ENCODE measurements at regions not wholly inside any gene's neighbourhood (a gene's known extent, or its start where the extent isn't known, plus 50 kb on each side); places are given as distances from the start of the nearest gene placed in this dataset.

GRCh38 chr10:118495499-118495898 is 99.9 kb downstream of the PRLHR start (continued):
- TF ChIP-seq NUFIP1 (IDR thresholded peaks at IDR 0.05; ENCODE audit: partially characterized antibody), result peak; percentile 59
- no peak for TF ChIP-seq POLR2AphosphoS5 (IDR thresholded peaks at IDR 0.05; ENCODE audit: control insufficient read depth, insufficient read depth, low read depth, low read length)
- TF ChIP-seq TSC22D4 (tag; IDR thresholded peaks at IDR 0.05), result no peak
- TF ChIP-seq HLTF (IDR thresholded peaks at IDR 0.05), result no peak
- no peak for TF ChIP-seq PPARD (CRISPR knock-in tag; IDR thresholded peaks at IDR 0.05)
- peak; percentile 59; the same call in 1 of the 2 replicates for TF ChIP-seq ATF3 (IDR thresholded peaks at IDR 0.05)
- TF ChIP-seq ATF3 (CRISPR knock-in tag; conservative IDR thresholded peaks at IDR 0.05), result no peak
- TF ChIP-seq TCF7L2 (IDR thresholded peaks at IDR 0.05; ENCODE audit: low read depth, low read length), result no peak
- no peak for TF ChIP-seq BRF1 (IDR thresholded peaks at IDR 0.05; ENCODE audit: borderline replicate concordance, extremely low read depth, insufficient read length)
- no peak for TF ChIP-seq RAD51 (IDR thresholded peaks at IDR 0.05; ENCODE audit: borderline replicate concordance, low read depth)
- no peak for TF ChIP-seq ZC3H11A (IDR thresholded peaks at IDR 0.05; ENCODE audit: low read depth, low read length)
- 0 out of 2 replicates have a peak, but pooled peaks have one; percentile 73 for TF ChIP-seq NFATC3 (IDR thresholded peaks at IDR 0.05)
- 0 out of 2 replicates have a peak, but pooled peaks have one; percentile 28 for TF ChIP-seq GTF2E2 (tag; IDR thresholded peaks at IDR 0.05)
- TF ChIP-seq E4F1 (CRISPR knock-in tag; IDR thresholded peaks at IDR 0.05; ENCODE audit: borderline replicate concordance), result no peak
- no peak for TF ChIP-seq KAT7 (CRISPR knock-in tag; IDR thresholded peaks at IDR 0.05; ENCODE audit: borderline replicate concordance)
- no peak for TF ChIP-seq CCNT2 (IDR thresholded peaks at IDR 0.05; ENCODE audit: borderline replicate concordance, extremely low read depth, insufficient read length, low read depth, low read length)
- TF ChIP-seq BRD9 (IDR thresholded peaks at IDR 0.05; ENCODE audit: low read depth, partially characterized antibody), result no peak
- TF ChIP-seq TAF9B (IDR thresholded peaks at IDR 0.05; ENCODE audit: partially characterized antibody), result peak; percentile 47
- TF ChIP-seq RBFOX2 (IDR thresholded peaks at IDR 0.05; ENCODE audit: low read depth, low read length), result no peak
- no peak for TF ChIP-seq PHTF2 (CRISPR knock-in tag; IDR thresholded peaks at IDR 0.05)
- TF ChIP-seq ARID3A (IDR thresholded peaks at IDR 0.05; ENCODE audit: borderline replicate concordance, low read depth, low read length), result no peak
- no peak for TF ChIP-seq STAT5B (CRISPR knock-in tag; IDR thresholded peaks at IDR 0.05)
- no peak for TF ChIP-seq CCAR2 (IDR thresholded peaks at IDR 0.05; ENCODE audit: low read depth, low read length)
- no peak for TF ChIP-seq CREB3 (tag; conservative IDR thresholded peaks at IDR 0.05; ENCODE audit: low read depth)
- TF ChIP-seq BDP1 (IDR thresholded peaks at IDR 0.05; ENCODE audit: insufficient read depth, insufficient read length), result no peak
- no peak for TF ChIP-seq ARNT (IDR thresholded peaks at IDR 0.05)

All from K562 (cell line).